HEK293 (cell line): ENCODE measurements at regions not wholly inside any gene's neighbourhood (a gene's known extent, or its start where the extent isn't known, plus 50 kb on each side); places are given as distances from the start of the nearest gene placed in this dataset.

Source experiments
- CTCF ChIA-PET: fragments of 350-600 bp; formaldehyde crosslinking; extraction: SDS; loops from one replicate; lab custom pipeline; 2021; ENCODE audit warnings: antibody characterized with exemption; lab: Yijun Ruan, JAX
- POLR2A ChIA-PET: fragments of 300-600 bp; formaldehyde crosslinking; extraction: SDS; loops from one replicate; lab custom pipeline; 2020; ENCODE audit warnings: antibody characterized with exemption, inconsistent platforms; lab: Yijun Ruan, JAX
- H3K27ac ChIP-seq: fragments of 200-500 bp; sonication (Bioruptor generic); 2 replicates; pipeline ENCODE4 v1.5.1; 2014; ENCODE audit warnings: low read depth, low read length, control low read depth, inconsistent platforms; ENCODE audit errors: extremely low read depth
- H3K36me3 ChIP-seq, 2 experiments: fragments of 200-500 bp in 1 of 2; sonication (Bioruptor generic) in 1 of 2; 1 replicate in 1 of 2; 2 replicates in 1 of 2; pipeline ENCODE4 v1.5.1; 2014 to 2017; ENCODE audit warnings: inconsistent platforms in 2 of 2, low read length in 2 of 2; ENCODE audit not compliant: control insufficient read depth in 2 of 2, insufficient read depth in 1 of 2
- H3K4me1 ChIP-seq: fragments of 200-500 bp; sonication (Bioruptor generic); 2 replicates; pipeline ENCODE4 v1.5.1; 2014; ENCODE audit warnings: mild to moderate bottlenecking, low read length, inconsistent platforms; ENCODE audit not compliant: control insufficient read depth, insufficient read depth
- H3K4me3 ChIP-seq: 2 replicates; pipeline ENCODE4 v1.5.1; 2011; ENCODE audit warnings: low read depth, mild to moderate bottlenecking, control low read depth, low read length, moderate library complexity
- H3K9me3 ChIP-seq: fragments of 200-500 bp; sonication (Bioruptor generic); 2 replicates; pipeline ENCODE4 v1.5.1; 2014; ENCODE audit warnings: low read depth, low read length, inconsistent platforms; ENCODE audit not compliant: control insufficient read depth, insufficient read depth
- GLI4 ChIP-seq: fragments of 450-650 bp; formaldehyde crosslinking; IDR thresholded peaks from 2 replicates; pipeline ENCODE4 v1.5.1; 2016; ENCODE audit warnings: missing biosample characterization, missing genetic modification characterization
- MZF1 ChIP-seq: fragments of 450-650 bp; formaldehyde crosslinking; IDR thresholded peaks from 2 replicates; pipeline ENCODE4 v1.5.1; 2017; ENCODE audit warnings: missing biosample characterization, missing genetic modification characterization, borderline replicate concordance
- SETDB1 ChIP-seq: IDR thresholded peaks from one replicate; pipeline ENCODE4 v1.6.1; 2017; ENCODE audit warnings: mild to moderate bottlenecking, low read length, moderate library complexity, mixed read lengths; ENCODE audit not compliant: insufficient read length
- YY2 ChIP-seq: fragments of 450-650 bp; formaldehyde crosslinking; IDR thresholded peaks from 2 replicates; pipeline ENCODE4 v1.5.1; 2016; ENCODE audit warnings: missing biosample characterization, missing genetic modification characterization
- ZFP3 ChIP-seq: fragments of 450-650 bp; formaldehyde crosslinking; IDR thresholded peaks from 2 replicates; pipeline ENCODE4 v1.5.1; 2016; ENCODE audit warnings: low read depth, missing biosample characterization, missing genetic modification characterization
- ZFP41 ChIP-seq: fragments of 450-650 bp; formaldehyde crosslinking; IDR thresholded peaks from 2 replicates; pipeline ENCODE4 v1.5.1; 2016; ENCODE audit warnings: missing biosample characterization, missing genetic modification characterization, borderline replicate concordance
- ZIC2 ChIP-seq: fragments of 450-650 bp; formaldehyde crosslinking; IDR thresholded peaks from 2 replicates; pipeline ENCODE4 v1.5.1; 2016; ENCODE audit warnings: missing biosample characterization, missing genetic modification characterization
- ZNF10 ChIP-seq: fragments of 450-650 bp; formaldehyde crosslinking; IDR thresholded peaks from 2 replicates; pipeline ENCODE4 v1.5.1; 2017; ENCODE audit warnings: missing biosample characterization, missing genetic modification characterization
- ZNF140 ChIP-seq: fragments of 450-650 bp; formaldehyde crosslinking; IDR thresholded peaks from 2 replicates; pipeline ENCODE4 v1.5.1; 2016; ENCODE audit warnings: missing biosample characterization, missing genetic modification characterization
- ZNF2 ChIP-seq: fragments of 450-650 bp; formaldehyde crosslinking; IDR thresholded peaks from 2 replicates; pipeline ENCODE4 v1.5.1; 2016; ENCODE audit warnings: missing biosample characterization, missing genetic modification characterization
- ZNF24 ChIP-seq: fragments of 450-650 bp; formaldehyde crosslinking; IDR thresholded peaks from 2 replicates; pipeline ENCODE4 v1.5.1; 2016; ENCODE audit warnings: missing biosample characterization, missing genetic modification characterization
- ZNF341 ChIP-seq: fragments of 450-650 bp; formaldehyde crosslinking; IDR thresholded peaks from 2 replicates; pipeline ENCODE4; 2016; ENCODE audit warnings: low read depth, missing biosample characterization, missing genetic modification characterization
- ZNF548 ChIP-seq: fragments of 450-650 bp; formaldehyde crosslinking; IDR thresholded peaks from 2 replicates; pipeline ENCODE4 v1.5.1; 2016; ENCODE audit warnings: missing biosample characterization, missing genetic modification characterization
- ZNF585B ChIP-seq: fragments of 450-650 bp; formaldehyde crosslinking; IDR thresholded peaks from 2 replicates; pipeline ENCODE4 v1.5.1; 2016; ENCODE audit warnings: missing biosample characterization, missing genetic modification characterization
- ZNF791 ChIP-seq: fragments of 450-650 bp; formaldehyde crosslinking; IDR thresholded peaks from 2 replicates; pipeline ENCODE4 v1.5.1; 2016; ENCODE audit warnings: missing biosample characterization, missing genetic modification characterization
- TF ChIP-seq, protein P1 (sequence below): fragments of 450-650 bp; formaldehyde crosslinking; IDR thresholded peaks from 2 replicates; pipeline ENCODE4 v1.5.1; 2016; ENCODE audit warnings: missing biosample characterization, missing genetic modification characterization
- TF ChIP-seq, protein P2 (sequence below): fragments of 450-650 bp; formaldehyde crosslinking; IDR thresholded peaks from 2 replicates; pipeline ENCODE4 v1.5.1; 2016; ENCODE audit warnings: missing biosample characterization, missing genetic modification characterization, low read depth
- TF ChIP-seq, protein P3 (sequence below): fragments of 450-650 bp; formaldehyde crosslinking; IDR thresholded peaks from 2 replicates; pipeline ENCODE4 v1.5.1; 2016; ENCODE audit warnings: missing biosample characterization, missing genetic modification characterization
- TF ChIP-seq, protein P4 (sequence below): fragments of 450-650 bp; formaldehyde crosslinking; IDR thresholded peaks from 2 replicates; pipeline ENCODE4 v1.5.1; 2016; ENCODE audit warnings: missing biosample characterization, missing genetic modification characterization

DNA sequence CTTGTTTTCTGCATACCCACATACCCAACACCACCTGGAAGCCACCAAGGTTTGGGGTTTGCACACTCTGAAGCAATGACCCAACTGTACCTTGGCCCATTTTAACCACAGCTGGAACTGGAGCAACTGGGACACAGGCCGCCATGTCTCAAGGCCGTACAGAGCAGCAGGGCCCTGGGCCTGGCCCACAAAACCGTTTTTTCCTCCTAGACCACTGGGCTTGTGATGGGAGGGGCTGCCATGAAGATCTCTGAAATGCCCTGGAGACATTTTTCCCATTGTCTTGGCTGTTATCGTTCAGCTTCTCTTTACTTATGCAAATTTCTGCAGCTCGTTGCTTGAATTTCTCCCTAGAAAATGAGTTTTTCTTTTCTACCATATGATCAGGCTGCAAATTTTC is 96.7 kb upstream of the PLEKHA5 start:
- H3K9me3 ChIP-seq: no peaks in the 10 kb centered on the region
- CTCF ChIA-PET: no interaction called here
- POLR2A ChIA-PET: no interaction called here
- no peak overlapping the region for H3K27ac ChIP-seq
- TF ChIP-seq ZNF585B (tag by site-specific recombination): peak; percentile 85
- TF ChIP-seq SETDB1: peak; percentile 40
- no peak for TF ChIP-seq YY2 (tag by site-specific recombination)
- TF ChIP-seq ZFP41: no peak
- TF ChIP-seq, all 188 proteins: peak for 2
- H3K4me3 ChIP-seq: no peak overlapping the region
- H3K4me1 ChIP-seq: no peaks in the 10 kb centered on the region
- no peaks in the 10 kb centered on the region for H3K36me3 ChIP-seq

DNA sequence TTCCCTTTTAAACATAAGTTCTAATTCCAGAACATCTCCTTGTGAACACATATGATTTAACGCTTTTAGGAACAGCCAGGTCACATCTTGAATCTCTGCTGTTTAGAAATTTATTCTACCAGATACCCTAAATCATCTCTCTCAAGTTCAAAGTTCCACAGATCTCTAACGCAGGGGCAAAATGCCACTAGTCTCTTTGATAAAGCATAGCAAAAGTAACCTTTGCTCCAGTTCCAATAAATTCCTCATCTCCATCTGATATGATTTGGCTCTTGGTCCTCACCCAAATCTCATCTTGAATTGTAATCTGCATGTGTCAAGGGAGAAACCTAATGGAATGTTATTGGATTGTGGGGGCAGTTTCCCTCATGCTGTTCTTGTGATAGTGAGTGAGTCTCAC is 96.3 kb upstream of the PLEKHA5 start:
- Histone ChIP-seq H3K36me3 (no peaks in the 10 kb centered on the region), H3K4me1 (no peaks in the 10 kb centered on the region), H3K4me3 (no peak overlapping the region), H3K27ac (no peak overlapping the region), H3K9me3 (no peaks in the 10 kb centered on the region)
- ChIA-PET CTCF (no interaction called here), POLR2A (no interaction called here)
- TF ChIP-seq ZNF548 (tag by site-specific recombination) (no peak), ZNF341 (tag by site-specific recombination) (no peak), ZNF791 (tag by site-specific recombination) (no peak), ZNF10 (tag by site-specific recombination) (no peak), ZNF2 (no peak), ZNF140 (no peak), ZIC2 (tag by site-specific recombination) (no peak), ZFP3 (tag by site-specific recombination) (no peak), ZNF24 (tag by site-specific recombination) (no peak), MZF1 (tag by site-specific recombination) (no peak), GLI4 (tag by site-specific recombination) (no peak)
- TF ChIP-seq, protein P1, sequence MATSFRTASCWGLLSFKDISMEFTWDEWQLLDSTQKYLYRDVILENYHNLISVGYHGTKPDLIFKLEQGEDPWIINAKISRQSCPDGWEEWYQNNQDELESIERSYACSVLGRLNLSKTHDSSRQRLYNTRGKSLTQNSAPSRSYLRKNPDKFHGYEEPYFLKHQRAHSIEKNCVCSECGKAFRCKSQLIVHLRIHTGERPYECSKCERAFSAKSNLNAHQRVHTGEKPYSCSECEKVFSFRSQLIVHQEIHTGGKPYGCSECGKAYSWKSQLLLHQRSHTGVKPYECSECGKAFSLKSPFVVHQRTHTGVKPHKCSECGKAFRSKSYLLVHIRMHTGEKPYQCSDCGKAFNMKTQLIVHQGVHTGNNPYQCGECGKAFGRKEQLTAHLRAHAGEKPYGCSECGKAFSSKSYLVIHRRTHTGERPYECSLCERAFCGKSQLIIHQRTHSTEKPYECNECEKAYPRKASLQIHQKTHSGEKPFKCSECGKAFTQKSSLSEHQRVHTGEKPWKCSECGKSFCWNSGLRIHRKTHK: no peak
- TF ChIP-seq, protein P2, sequence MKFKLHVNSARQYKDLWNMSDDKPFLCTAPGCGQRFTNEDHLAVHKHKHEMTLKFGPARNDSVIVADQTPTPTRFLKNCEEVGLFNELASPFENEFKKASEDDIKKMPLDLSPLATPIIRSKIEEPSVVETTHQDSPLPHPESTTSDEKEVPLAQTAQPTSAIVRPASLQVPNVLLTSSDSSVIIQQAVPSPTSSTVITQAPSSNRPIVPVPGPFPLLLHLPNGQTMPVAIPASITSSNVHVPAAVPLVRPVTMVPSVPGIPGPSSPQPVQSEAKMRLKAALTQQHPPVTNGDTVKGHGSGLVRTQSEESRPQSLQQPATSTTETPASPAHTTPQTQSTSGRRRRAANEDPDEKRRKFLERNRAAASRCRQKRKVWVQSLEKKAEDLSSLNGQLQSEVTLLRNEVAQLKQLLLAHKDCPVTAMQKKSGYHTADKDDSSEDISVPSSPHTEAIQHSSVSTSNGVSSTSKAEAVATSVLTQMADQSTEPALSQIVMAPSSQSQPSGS (tag by site-specific recombination): no peak
- TF ChIP-seq, protein P3, sequence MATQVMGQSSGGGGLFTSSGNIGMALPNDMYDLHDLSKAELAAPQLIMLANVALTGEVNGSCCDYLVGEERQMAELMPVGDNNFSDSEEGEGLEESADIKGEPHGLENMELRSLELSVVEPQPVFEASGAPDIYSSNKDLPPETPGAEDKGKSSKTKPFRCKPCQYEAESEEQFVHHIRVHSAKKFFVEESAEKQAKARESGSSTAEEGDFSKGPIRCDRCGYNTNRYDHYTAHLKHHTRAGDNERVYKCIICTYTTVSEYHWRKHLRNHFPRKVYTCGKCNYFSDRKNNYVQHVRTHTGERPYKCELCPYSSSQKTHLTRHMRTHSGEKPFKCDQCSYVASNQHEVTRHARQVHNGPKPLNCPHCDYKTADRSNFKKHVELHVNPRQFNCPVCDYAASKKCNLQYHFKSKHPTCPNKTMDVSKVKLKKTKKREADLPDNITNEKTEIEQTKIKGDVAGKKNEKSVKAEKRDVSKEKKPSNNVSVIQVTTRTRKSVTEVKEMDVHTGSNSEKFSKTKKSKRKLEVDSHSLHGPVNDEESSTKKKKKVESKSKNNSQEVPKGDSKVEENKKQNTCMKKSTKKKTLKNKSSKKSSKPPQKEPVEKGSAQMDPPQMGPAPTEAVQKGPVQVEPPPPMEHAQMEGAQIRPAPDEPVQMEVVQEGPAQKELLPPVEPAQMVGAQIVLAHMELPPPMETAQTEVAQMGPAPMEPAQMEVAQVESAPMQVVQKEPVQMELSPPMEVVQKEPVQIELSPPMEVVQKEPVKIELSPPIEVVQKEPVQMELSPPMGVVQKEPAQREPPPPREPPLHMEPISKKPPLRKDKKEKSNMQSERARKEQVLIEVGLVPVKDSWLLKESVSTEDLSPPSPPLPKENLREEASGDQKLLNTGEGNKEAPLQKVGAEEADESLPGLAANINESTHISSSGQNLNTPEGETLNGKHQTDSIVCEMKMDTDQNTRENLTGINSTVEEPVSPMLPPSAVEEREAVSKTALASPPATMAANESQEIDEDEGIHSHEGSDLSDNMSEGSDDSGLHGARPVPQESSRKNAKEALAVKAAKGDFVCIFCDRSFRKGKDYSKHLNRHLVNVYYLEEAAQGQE: no peak
- TF ChIP-seq, protein P4, sequence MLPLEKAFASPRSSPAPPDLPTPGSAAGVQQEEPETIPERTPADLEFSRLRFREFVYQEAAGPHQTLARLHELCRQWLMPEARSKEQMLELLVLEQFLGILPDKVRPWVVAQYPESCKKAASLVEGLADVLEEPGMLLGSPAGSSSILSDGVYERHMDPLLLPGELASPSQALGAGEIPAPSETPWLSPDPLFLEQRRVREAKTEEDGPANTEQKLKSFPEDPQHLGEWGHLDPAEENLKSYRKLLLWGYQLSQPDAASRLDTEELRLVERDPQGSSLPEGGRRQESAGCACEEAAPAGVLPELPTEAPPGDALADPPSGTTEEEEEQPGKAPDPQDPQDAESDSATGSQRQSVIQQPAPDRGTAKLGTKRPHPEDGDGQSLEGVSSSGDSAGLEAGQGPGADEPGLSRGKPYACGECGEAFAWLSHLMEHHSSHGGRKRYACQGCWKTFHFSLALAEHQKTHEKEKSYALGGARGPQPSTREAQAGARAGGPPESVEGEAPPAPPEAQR: no peak
